ENCODE measurements at regions not wholly inside any gene's neighbourhood (a gene's known extent, or its start where the extent isn't known, plus 50 kb on each side); places are given as distances from the start of the nearest gene placed in this dataset.

DNA sequence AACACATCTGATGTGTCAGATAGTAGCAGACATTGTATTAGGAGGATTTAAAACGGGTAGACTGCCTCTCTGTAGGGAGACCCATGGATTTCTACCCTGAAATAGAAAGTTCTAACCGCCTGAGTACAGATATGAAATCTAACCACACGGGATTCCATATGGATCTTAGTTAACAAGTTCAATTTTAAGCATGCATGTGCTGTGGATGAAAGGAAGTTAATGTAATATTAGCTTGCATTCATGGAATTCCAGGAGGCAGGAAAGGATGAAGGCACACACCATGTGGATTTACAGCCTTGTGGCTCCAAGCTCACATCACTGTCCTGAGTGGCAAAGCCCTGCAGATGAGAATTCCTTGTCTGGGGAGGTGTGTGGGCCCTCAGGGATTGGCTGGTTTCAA lies 120.6 kb upstream of the IRS2 start:
- TF ChIP-seq, protein P1, sequence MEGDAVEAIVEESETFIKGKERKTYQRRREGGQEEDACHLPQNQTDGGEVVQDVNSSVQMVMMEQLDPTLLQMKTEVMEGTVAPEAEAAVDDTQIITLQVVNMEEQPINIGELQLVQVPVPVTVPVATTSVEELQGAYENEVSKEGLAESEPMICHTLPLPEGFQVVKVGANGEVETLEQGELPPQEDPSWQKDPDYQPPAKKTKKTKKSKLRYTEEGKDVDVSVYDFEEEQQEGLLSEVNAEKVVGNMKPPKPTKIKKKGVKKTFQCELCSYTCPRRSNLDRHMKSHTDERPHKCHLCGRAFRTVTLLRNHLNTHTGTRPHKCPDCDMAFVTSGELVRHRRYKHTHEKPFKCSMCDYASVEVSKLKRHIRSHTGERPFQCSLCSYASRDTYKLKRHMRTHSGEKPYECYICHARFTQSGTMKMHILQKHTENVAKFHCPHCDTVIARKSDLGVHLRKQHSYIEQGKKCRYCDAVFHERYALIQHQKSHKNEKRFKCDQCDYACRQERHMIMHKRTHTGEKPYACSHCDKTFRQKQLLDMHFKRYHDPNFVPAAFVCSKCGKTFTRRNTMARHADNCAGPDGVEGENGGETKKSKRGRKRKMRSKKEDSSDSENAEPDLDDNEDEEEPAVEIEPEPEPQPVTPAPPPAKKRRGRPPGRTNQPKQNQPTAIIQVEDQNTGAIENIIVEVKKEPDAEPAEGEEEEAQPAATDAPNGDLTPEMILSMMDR (conservative IDR thresholded peaks at IDR 0.05; ENCODE audit: low read length) = no peak
- no peak for TF ChIP-seq EZH2phosphoT487 (IDR thresholded peaks at IDR 0.05; ENCODE audit: borderline replicate concordance, low read depth, low read length)
